HG03135 (cell line): ENCODE measurements at regions not wholly inside any gene's neighbourhood (a gene's known extent, or its start where the extent isn't known, plus 50 kb on each side); places are given as distances from the start of the nearest gene placed in this dataset.
"Not testable (repeated sequence)": the region's sequence is repeated elsewhere in the genome, so short reads cannot be mapped to it uniquely, and the experiment has no call there.

ENCODE experiments used
- ATAC-seq: cut with Tn5 transposase; IDR thresholded peaks from one replicate; pipeline ENCODE4 v1.9.1; 2021; ENCODE audit warnings: mild to moderate bottlenecking, moderate library complexity; ENCODE audit not compliant: unreplicated experiment

GRCh38 chr10:128178302-128178958 lies 52.2 kb upstream of the MKI67 start:
- ATAC-seq = no peak

DNA sequence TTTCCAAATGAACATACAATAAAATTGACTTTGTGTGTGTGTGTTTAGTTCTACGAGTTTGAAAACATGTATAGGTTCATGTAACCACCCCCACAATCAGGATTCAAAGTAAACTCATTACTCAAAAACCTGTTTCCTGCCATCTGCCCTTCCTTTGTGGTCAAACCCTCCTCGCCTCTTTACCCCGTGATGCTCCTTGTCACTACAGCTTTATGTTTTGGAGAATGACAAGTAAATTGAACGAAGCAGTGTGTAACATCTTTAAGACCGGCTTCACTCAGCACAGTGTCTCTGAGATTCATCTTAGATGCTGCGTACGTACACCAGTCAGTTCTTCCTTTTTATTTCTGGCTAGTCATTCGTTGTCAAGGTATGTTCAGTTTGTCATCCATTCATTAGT lies 54.6 kb upstream of the MKI67 start:
- no peak for ATAC-seq

DNA sequence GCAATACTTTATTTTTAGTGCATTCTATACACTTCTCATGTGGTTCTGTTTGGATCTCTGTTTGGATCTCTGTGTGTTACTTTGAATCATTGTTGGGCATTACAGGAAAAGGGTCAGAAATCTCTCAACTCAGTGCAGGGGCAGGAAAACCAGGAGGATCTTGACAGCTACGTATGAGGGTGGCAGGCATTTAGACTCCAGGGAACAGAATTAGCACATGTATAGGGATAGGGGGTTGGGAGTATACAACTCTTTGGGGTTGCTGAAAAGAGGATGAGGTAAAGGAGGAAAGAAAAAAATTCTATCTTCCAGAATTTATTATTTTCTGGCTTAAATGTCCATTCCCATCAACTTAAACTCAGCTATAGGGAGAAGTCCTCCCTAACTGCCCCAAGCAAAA lies 59.4 kb upstream of the MKI67 start:
- ATAC-seq = no peak

DNA sequence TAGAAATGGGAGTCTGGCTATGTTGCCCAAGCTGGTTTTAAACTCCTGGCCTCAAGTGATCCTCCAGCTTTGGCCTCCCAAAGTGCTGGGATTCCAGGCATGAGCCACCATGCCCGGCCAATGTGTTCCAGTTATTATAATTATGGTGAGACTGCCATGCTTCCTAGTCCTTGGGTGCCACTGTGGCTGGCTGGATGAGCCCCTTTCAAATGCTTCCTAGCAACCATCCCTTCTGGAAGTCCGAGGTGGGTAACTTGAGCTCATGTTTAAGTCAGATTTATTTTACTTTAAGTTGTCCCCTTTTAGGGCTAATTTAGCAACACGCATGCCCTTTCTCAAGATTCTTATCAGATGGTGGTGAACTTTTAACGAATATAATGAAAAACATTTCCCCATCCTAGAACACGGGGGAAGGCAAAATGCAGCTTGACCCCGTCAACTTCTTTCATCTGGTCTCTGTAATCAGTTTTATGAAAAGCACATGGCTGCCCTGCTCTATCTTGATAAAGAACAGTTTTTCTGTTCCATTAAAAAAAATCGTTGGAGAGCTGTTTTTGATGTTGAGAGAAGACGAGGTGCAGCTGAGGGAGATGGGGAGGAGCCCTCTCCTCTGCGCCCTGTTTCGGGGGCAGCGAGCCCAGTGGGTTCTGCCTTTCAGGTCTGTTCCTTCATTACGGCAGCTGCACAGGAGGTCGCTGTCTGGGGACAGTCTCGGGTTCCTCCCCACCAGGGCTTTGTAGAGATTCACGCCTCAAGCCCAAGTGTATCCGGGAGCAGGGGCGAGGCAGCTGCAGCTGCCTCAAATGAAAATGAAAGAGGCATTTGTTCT lies 61.0 kb upstream of the MKI67 start:
- ATAC-seq = no peak

- ATAC-seq = no peak
Observed at GRCh38 chr10:128187788-128188185, 61.6 kb upstream of the MKI67 start.

GRCh38 chr10:128189176-128189575 lies 63.0 kb upstream of the MKI67 start:
- no peak for ATAC-seq

DNA sequence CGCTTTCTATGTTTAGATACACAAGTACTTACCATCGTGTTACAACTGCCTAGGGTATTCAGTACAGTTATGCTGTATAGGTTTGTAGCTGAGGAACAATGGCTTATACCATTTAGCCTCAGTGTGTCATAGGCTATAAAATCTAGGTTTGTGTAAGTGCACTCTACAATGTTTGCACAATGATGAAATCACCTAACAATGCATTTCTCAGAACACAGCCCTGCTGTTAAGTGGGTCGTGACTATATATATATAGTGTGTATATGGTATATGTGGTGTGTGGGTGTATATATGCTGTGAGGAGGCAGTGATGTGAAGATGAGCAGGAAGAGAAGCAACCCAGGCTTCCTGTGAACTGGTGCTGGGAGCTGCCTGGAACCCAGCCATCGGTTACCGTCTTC lies 65.6 kb upstream of the MKI67 start:
- ATAC-seq = no peak

- ATAC-seq = not testable (repeated sequence)
Observed at GRCh38 chr10:128201826-128202225, 75.6 kb upstream of the MKI67 start.

DNA sequence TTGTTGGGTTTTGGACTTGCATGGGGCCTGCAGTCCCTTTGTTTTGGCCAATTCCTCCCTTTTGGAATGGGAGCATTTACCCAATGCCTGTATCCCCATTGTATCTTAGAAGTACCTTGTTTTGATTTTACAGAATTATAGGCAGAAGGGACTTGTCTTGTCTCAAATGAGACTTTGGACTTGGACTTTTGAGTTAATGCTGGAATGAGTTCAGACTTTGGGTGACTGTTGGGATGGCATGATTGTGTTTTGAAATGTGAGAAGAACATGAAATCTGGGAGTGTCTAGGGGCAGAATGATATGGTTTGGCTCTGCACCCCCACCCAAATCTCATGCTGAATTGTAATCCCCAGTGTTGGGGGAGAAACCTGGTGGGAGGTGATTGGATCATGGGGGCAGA lies 76.8 kb upstream of the MKI67 start:
- no peak for ATAC-seq

- ATAC-seq = not testable (repeated sequence)
Observed at GRCh38 chr10:128205591-128205990, 79.4 kb upstream of the MKI67 start.

DNA sequence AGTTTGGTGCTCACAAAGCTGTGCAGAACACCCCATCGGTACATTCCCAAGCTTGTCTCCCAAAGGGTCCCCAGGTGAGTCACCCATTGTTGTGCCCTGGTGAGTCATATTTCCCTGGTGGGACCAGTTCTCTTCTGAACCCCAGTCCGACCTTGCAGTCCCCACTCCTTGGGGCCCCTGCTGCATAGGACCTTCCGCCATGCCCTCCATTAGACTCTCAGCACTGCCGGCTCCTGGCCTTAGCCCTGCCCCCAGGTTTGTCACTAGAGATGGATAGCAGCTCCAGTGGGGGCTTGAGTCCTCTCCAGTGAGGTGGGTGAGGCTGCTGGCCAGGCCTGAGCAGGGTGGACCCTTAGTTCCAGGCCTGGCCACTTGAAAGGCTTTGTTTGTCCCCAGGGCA lies 80.5 kb upstream of the MKI67 start:
- ATAC-seq = no peak

DNA sequence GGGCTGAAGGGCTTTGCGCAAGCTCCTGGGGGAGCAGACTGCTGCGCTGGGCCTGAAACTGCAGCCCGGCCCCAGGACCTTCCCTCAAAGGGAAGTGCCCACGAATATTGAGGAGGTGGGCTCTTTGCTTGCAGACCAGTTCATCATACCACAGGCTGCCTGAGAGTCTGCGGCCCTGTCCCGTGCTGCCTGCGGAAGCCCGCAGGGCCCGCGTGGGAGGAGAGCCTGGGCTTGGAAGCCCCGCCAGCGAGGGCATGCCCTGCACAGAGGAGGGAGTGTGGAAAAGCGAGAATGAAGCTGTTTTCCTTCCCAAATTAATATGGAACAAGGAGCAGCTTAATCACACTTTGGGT lies 83.6 kb upstream of the MKI67 start:
- no peak for ATAC-seq

GRCh38 chr10:128210215-128211063 lies 84.2 kb upstream of the MKI67 start:
- ATAC-seq = peak; percentile 56

DNA sequence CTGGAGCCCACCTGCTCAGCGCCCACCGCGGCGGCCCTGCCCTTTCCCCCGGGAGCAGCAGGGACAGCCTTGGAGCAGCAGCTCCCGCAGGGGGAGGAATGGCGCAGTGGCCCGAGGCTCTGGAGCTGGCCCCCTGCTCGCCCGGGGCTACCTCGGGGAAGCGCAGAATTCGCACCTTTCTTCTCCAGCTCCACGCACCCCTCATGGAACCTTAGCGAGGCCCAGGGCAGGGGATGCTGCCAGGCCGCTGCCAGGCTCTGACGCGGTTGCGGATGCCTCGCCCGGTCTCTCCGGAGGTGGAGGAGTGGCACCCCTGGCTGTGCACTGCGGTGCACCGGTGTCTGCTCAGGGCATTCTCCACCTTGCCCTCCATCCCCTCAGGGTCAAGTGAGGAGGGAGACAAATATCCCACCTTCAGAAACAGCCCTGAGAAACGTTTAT lies 84.9 kb upstream of the MKI67 start:
- no peak for ATAC-seq

GRCh38 chr10:128211953-128212727 lies 85.9 kb upstream of the MKI67 start:
- ATAC-seq = peak; percentile 94

- no peak for ATAC-seq
Observed at GRCh38 chr10:128213156-128213555, 86.9 kb upstream of the MKI67 start.

- ATAC-seq = no peak
Observed at GRCh38 chr10:128215733-128216132, 89.5 kb upstream of the MKI67 start.

DNA sequence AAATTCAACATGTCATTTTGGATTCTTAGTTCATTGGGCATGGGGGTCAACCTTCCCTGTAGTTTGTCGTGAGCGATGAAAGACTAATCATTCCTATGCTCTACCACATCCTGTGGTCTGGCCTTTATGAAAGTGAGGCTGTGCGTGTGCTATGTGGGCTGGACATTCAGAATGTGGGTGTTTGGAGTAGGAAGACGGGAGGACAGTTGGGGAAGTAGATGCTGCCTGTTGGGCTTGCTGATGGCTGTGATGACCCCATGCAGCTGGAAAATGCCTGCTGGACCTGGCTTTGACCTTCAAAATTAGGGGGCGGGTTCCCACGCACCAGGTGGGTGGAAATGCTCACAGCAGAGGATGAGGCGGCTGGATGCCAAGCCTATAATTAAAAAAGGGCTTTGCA lies 90.9 kb upstream of the MKI67 start:
- no peak for ATAC-seq

- ATAC-seq = no peak
Observed at GRCh38 chr10:128218161-128218560, 91.9 kb upstream of the MKI67 start.

DNA sequence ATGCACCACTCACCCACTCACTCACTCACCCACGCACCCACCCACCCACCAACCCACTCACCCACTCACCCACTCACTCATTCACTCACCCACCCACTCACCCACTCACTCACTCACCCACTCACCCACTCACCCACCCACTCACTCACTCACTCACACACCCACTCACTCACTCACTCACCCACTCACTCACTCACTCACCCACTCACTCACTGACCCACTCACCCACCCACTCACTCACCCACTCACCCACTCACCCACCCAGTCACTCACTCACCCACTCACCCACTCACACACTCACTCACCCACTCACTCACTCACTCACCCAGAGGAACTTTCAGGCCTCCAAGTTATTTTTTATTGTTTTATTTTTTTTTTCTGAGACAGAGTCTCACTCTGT lies 93.1 kb upstream of the MKI67 start:
- no peak for ATAC-seq

GRCh38 chr10:128220021-128220420 lies 93.8 kb upstream of the MKI67 start:
- no peak for ATAC-seq
